Muscle layer of colon (tissue), 2 donors: ENCODE measurements at regions not wholly inside any gene's neighbourhood (a gene's known extent, or its start where the extent isn't known, plus 50 kb on each side); places are given as distances from the start of the nearest gene placed in this dataset.

Experiments used
- H3K27ac ChIP-seq: one replicate; pipeline ENCODE4 v1.7.0; 2013; ENCODE audit warnings: low read depth, mild to moderate bottlenecking, low read length, moderate library complexity
- H3K27me3 ChIP-seq, 2 donors: one replicate each; pipeline ENCODE4 v1.7.0; 2013; ENCODE audit warnings: low read length in 2 of 2, mild to moderate bottlenecking in 2 of 2; ENCODE audit not compliant: insufficient read depth in 2 of 2, control insufficient read depth in 1 of 2
- H3K36me3 ChIP-seq: one replicate; pipeline ENCODE4 v1.7.0; 2013; ENCODE audit warnings: mild to moderate bottlenecking, low read length; ENCODE audit not compliant: insufficient read depth
- H3K4me1 ChIP-seq: one replicate; pipeline ENCODE4 v1.7.0; 2013; ENCODE audit warnings: mild to moderate bottlenecking, low read length; ENCODE audit not compliant: insufficient read depth
- H3K4me3 ChIP-seq, 2 donors: one replicate each; pipeline ENCODE4 v1.7.0; 2013; ENCODE audit warnings: low read length in 2 of 2, low read depth in 1 of 2, mild to moderate bottlenecking in 1 of 2, moderate library complexity in 1 of 2
- H3K9ac ChIP-seq: one replicate; pipeline ENCODE4 v1.7.0; 2013; ENCODE audit warnings: low read length
- H3K9me3 ChIP-seq: one replicate; pipeline ENCODE4 v1.7.0; 2013; ENCODE audit warnings: mild to moderate bottlenecking, low read length
- donor health status: abdominal sarcoma.
- donor health status: Adenocarcinoma of cecum.

GRCh38 chr15:70442616-70443321 lies 320.6 kb downstream of the UACA start:
- Histone ChIP-seq H3K4me3 (no peak overlapping the region), H3K9ac (no peak overlapping the region), H3K4me1 (peaks cover 4% of the 10 kb centered on the region), H3K27me3 (no peaks in the 10 kb centered on the region), H3K27ac (no peak overlapping the region), H3K36me3 (no peaks in the 10 kb centered on the region), H3K9me3 (no peaks in the 10 kb centered on the region)

GRCh38 chr15:70442211-70442610 lies 321.1 kb downstream of the UACA start:
- Histone ChIP-seq H3K4me3 (no peak overlapping the region), H3K9me3 (no peaks in the 10 kb centered on the region), H3K9ac (no peak overlapping the region)

GRCh38 chr15:70440416-70441138 lies 322.8 kb downstream of the UACA start:
- H3K4me3 ChIP-seq, result no peak overlapping the region
- H3K36me3 ChIP-seq, result no peaks in the 10 kb centered on the region
- no peaks in the 10 kb centered on the region for H3K27me3 ChIP-seq
- no peaks in the 10 kb centered on the region for H3K9me3 ChIP-seq
- H3K9ac ChIP-seq, result no peak overlapping the region
- no peaks in the 10 kb centered on the region for H3K4me1 ChIP-seq
- no peak overlapping the region for H3K27ac ChIP-seq

More at GRCh38 chr15:70442211-70442610, 321.1 kb downstream of the UACA start:
- no peaks in the 10 kb centered on the region for H3K4me1 ChIP-seq
- no peak overlapping the region for H3K27ac ChIP-seq
- H3K27me3 ChIP-seq, result no peaks in the 10 kb centered on the region
- no peaks in the 10 kb centered on the region for H3K36me3 ChIP-seq

- Histone ChIP-seq H3K4me3 (no peak overlapping the region), H3K4me1 (no peaks in the 10 kb centered on the region), H3K36me3 (no peaks in the 10 kb centered on the region), H3K27me3 (no peaks in the 10 kb centered on the region), H3K9ac (no peak overlapping the region), H3K9me3 (no peaks in the 10 kb centered on the region), H3K27ac (no peak overlapping the region)
Observed at GRCh38 chr15:70439880-70440279, 323.5 kb downstream of the UACA start.

GRCh38 chr15:70439304-70439877 lies 324.0 kb downstream of the UACA start:
- Histone ChIP-seq H3K27ac (no peak overlapping the region), H3K9me3 (no peaks in the 10 kb centered on the region), H3K9ac (no peak overlapping the region), H3K27me3 (no peaks in the 10 kb centered on the region), H3K36me3 (no peaks in the 10 kb centered on the region), H3K4me1 (no peaks in the 10 kb centered on the region), H3K4me3 (no peak overlapping the region)

- Histone ChIP-seq H3K4me3 (no peak overlapping the region), H3K27me3 (no peaks in the 10 kb centered on the region), H3K9ac (no peak overlapping the region), H3K36me3 (no peaks in the 10 kb centered on the region), H3K9me3 (no peaks in the 10 kb centered on the region), H3K4me1 (no peaks in the 10 kb centered on the region), H3K27ac (no peak overlapping the region)
Observed at GRCh38 chr15:70438776-70439175, 324.6 kb downstream of the UACA start.

GRCh38 chr15:70437882-70438451 lies 325.4 kb downstream of the UACA start:
- H3K4me1 ChIP-seq, result no peaks in the 10 kb centered on the region
- no peaks in the 10 kb centered on the region for H3K36me3 ChIP-seq
- H3K27me3 ChIP-seq, result no peaks in the 10 kb centered on the region
- no peak overlapping the region for H3K4me3 ChIP-seq
- no peak overlapping the region for H3K27ac ChIP-seq
- no peak overlapping the region for H3K9ac ChIP-seq
- no peaks in the 10 kb centered on the region for H3K9me3 ChIP-seq

- Histone ChIP-seq H3K9ac (no peak overlapping the region), H3K36me3 (no peaks in the 10 kb centered on the region), H3K4me1 (no peaks in the 10 kb centered on the region), H3K27ac (no peak overlapping the region), H3K27me3 (no peaks in the 10 kb centered on the region), H3K9me3 (no peaks in the 10 kb centered on the region), H3K4me3 (no peak overlapping the region)
Observed at GRCh38 chr15:70437089-70437488, 326.3 kb downstream of the UACA start.

GRCh38 chr15:70436428-70436827 lies 326.9 kb downstream of the UACA start:
- H3K4me3 ChIP-seq, result no peak overlapping the region
- no peaks in the 10 kb centered on the region for H3K27me3 ChIP-seq
- H3K4me1 ChIP-seq, result no peaks in the 10 kb centered on the region
- H3K9me3 ChIP-seq, result no peaks in the 10 kb centered on the region
- H3K36me3 ChIP-seq, result no peaks in the 10 kb centered on the region
- no peak overlapping the region for H3K27ac ChIP-seq
- no peak overlapping the region for H3K9ac ChIP-seq

- H3K4me1 ChIP-seq, result no peaks in the 10 kb centered on the region
- no peaks in the 10 kb centered on the region for H3K9me3 ChIP-seq
- no peak overlapping the region for H3K4me3 ChIP-seq
- H3K27me3 ChIP-seq, result no peaks in the 10 kb centered on the region
- H3K27ac ChIP-seq, result no peak overlapping the region
- no peak overlapping the region for H3K9ac ChIP-seq
- no peaks in the 10 kb centered on the region for H3K36me3 ChIP-seq
Observed at GRCh38 chr15:70435872-70436271, 327.5 kb downstream of the UACA start.

- Histone ChIP-seq H3K27me3 (no peaks in the 10 kb centered on the region), H3K4me3 (no peak overlapping the region), H3K9me3 (no peaks in the 10 kb centered on the region), H3K4me1 (no peaks in the 10 kb centered on the region), H3K27ac (no peak overlapping the region), H3K36me3 (no peaks in the 10 kb centered on the region), H3K9ac (no peak overlapping the region)
Observed at GRCh38 chr15:70435369-70435768, 328.0 kb downstream of the UACA start.
